A673 (cell line): ENCODE measurements at regions not wholly inside any gene's neighbourhood (a gene's known extent, or its start where the extent isn't known, plus 50 kb on each side); places are given as distances from the start of the nearest gene placed in this dataset.

ENCODE experiments used
- BruUV-seq: library from RNA; stranded (reverse); fragments of 400-500 nt; replicated peaks from 2 replicates; lab custom pipeline; 2021; lab: Mats Ljungman, UMichigan
- CTCF ChIA-PET: fragments of 300-600 bp; sonication (Branson Sonifier 250); formaldehyde crosslinking; loops from one replicate; lab custom pipeline; 2022; ENCODE audit warnings: antibody characterized with exemption; lab: Charles Lee
- POLR2A ChIA-PET: fragments of 300-600 bp; sonication (Branson Sonifier 250); formaldehyde crosslinking; loops from one replicate; lab custom pipeline; 2022; ENCODE audit warnings: antibody characterized with exemption; ENCODE audit not compliant: low non-redundant PET; lab: Charles Lee
- DNase-seq: peaks from one replicate; pipeline ENCODE4 v3.0.0-alpha.2; 2015; ENCODE audit warnings: low spot score
- H3K27ac ChIP-seq: fragments of 200-600 bp; sonication (generic); 2 replicates; pipeline ENCODE4 v1.5.1; 2016; ENCODE audit warnings: mixed run types, low read depth, mild to moderate bottlenecking, mixed read lengths, antibody characterized with exemption, low read length; ENCODE audit not compliant: poor library complexity, severe bottlenecking
- H3K27me3 ChIP-seq: fragments of 200-600 bp; sonication (generic); replicated peaks from 2 replicates; pipeline ENCODE4 v1.6.1; 2017; ENCODE audit warnings: mixed run types, low read depth, mild to moderate bottlenecking, mixed read lengths, antibody characterized with exemption, low read length; ENCODE audit not compliant: insufficient read depth, poor library complexity
- H3K36me3 ChIP-seq: fragments of 200-600 bp; sonication (generic); 2 replicates; pipeline ENCODE4 v1.6.1; 2016; ENCODE audit warnings: mixed run types, mild to moderate bottlenecking, mixed read lengths, antibody characterized with exemption, low read length; ENCODE audit not compliant: insufficient read depth, poor library complexity, severe bottlenecking
- H3K4me1 ChIP-seq: fragments of 200-600 bp; sonication (generic); 2 replicates; pipeline ENCODE4 v1.6.1; 2017; ENCODE audit warnings: mixed run types, mild to moderate bottlenecking, mixed read lengths, antibody characterized with exemption, low read length; ENCODE audit not compliant: insufficient read depth, poor library complexity, severe bottlenecking
- H3K4me3 ChIP-seq: fragments of 200-600 bp; sonication (generic); 2 replicates; pipeline ENCODE4 v1.5.1; 2016; ENCODE audit warnings: low read depth, mixed run types, mild to moderate bottlenecking, mixed read lengths, low read length; ENCODE audit not compliant: poor library complexity, severe bottlenecking
- H3K9me3 ChIP-seq: fragments of 200-600 bp; sonication (generic); 2 replicates; pipeline ENCODE4 v1.6.1; 2016; ENCODE audit warnings: mixed run types, low read depth, mild to moderate bottlenecking, mixed read lengths, antibody characterized with exemption, low read length; ENCODE audit not compliant: poor library complexity, severe bottlenecking
- EZH2 ChIP-seq: fragments of 200-600 bp; sonication (generic); IDR thresholded peaks from 2 replicates; pipeline ENCODE4 v1.6.1; 2017; ENCODE audit warnings: borderline replicate concordance, low read depth, mild to moderate bottlenecking, mixed read lengths, antibody characterized with exemption, low read length; ENCODE audit not compliant: poor library complexity, severe bottlenecking
- intact Hi-C: fragments of 100-400 bp; cut with micrococcal nuclease; formaldehyde crosslinking; loops from one replicate; pipeline ENCODE4 v1.10.0; 2022; ENCODE audit not compliant: unreplicated experiment
- TF ChIP-seq, protein P1 (sequence below): fragments of 300-800, 200-600 bp; sonication (generic); conservative IDR thresholded peaks from 2 replicates; pipeline ENCODE4 v1.5.1; 2017; ENCODE audit warnings: low read depth, mild to moderate bottlenecking, antibody characterized with exemption, low read length, moderate library complexity, mixed read lengths

- Histone ChIP-seq H3K27ac (no peak overlapping the region), H3K4me3 (no peak overlapping the region), H3K9me3 (peaks cover 21% of the 10 kb centered on the region), H3K36me3 (no peaks in the 10 kb centered on the region), H3K27me3 (no peaks in the 10 kb centered on the region), H3K4me1 (no peaks in the 10 kb centered on the region)
- ChIA-PET POLR2A (no interaction called here), CTCF (no interaction called here)
- intact Hi-C loops: no loop called here
- BruUV-seq: no TSS peak
- no peak for DNase-seq
- TF ChIP-seq EZH2: no peak
- TF ChIP-seq, protein P1, sequence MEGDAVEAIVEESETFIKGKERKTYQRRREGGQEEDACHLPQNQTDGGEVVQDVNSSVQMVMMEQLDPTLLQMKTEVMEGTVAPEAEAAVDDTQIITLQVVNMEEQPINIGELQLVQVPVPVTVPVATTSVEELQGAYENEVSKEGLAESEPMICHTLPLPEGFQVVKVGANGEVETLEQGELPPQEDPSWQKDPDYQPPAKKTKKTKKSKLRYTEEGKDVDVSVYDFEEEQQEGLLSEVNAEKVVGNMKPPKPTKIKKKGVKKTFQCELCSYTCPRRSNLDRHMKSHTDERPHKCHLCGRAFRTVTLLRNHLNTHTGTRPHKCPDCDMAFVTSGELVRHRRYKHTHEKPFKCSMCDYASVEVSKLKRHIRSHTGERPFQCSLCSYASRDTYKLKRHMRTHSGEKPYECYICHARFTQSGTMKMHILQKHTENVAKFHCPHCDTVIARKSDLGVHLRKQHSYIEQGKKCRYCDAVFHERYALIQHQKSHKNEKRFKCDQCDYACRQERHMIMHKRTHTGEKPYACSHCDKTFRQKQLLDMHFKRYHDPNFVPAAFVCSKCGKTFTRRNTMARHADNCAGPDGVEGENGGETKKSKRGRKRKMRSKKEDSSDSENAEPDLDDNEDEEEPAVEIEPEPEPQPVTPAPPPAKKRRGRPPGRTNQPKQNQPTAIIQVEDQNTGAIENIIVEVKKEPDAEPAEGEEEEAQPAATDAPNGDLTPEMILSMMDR: no peak
Observed at GRCh38 chr7:57198801-57199200, 66.6 kb upstream of the ZNF479 start.

DNA sequence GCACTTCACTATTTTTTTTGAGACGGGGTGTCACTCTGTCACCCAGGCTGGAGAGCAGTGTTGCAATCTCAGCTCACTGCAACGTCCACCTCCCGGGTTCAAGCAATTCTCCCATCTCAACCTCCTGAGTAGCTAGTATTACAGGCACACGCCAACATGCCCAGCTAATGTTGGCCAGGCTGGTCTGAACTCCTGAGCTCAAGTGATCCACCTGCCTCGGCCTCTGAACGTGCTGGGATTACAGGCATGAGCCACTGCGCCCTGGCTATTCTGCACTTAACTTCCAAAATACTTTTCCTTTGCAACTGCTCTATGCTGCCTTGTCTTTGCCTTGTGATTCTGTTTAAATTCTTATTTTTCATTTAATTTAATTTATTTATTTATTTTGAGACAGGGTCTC lies 67.0 kb upstream of the ZNF479 start:
- no peak overlapping the region for H3K4me3 ChIP-seq
- DNase-seq: no peak
- peaks cover 21% of the 10 kb centered on the region for H3K9me3 ChIP-seq
- no peaks in the 10 kb centered on the region for H3K4me1 ChIP-seq
- BruUV-seq: no TSS peak
- H3K27ac ChIP-seq: no peak overlapping the region
- no peaks in the 10 kb centered on the region for H3K27me3 ChIP-seq
- ChIA-PET POLR2A (no interaction called here), CTCF (no interaction called here)
- TF ChIP-seq, protein P1: no peak
- no peak for TF ChIP-seq EZH2
- intact Hi-C loops: no loop called here
- no peaks in the 10 kb centered on the region for H3K36me3 ChIP-seq

GRCh38 chr7:57201021-57201894 lies 69.0 kb upstream of the ZNF479 start:
- DNase-seq: no peak
- intact Hi-C loops: no loop called here

More at GRCh38 chr7:57201021-57201894, 69.0 kb upstream of the ZNF479 start:
- H3K27me3 ChIP-seq: no peaks in the 10 kb centered on the region
- POLR2A ChIA-PET: no interaction called here
- CTCF ChIA-PET: no interaction called here
- BruUV-seq: no TSS peak
- H3K4me1 ChIP-seq: no peaks in the 10 kb centered on the region
- peaks cover 17% of the 10 kb centered on the region for H3K9me3 ChIP-seq
- H3K36me3 ChIP-seq: no peaks in the 10 kb centered on the region
- H3K4me3 ChIP-seq: no peak overlapping the region
- no peak for TF ChIP-seq EZH2
- TF ChIP-seq, protein P1: no peak
- H3K27ac ChIP-seq: no peak overlapping the region
